Epithelial cell of esophagus (primary cell): ENCODE measurements at regions not wholly inside any gene's neighbourhood (a gene's known extent, or its start where the extent isn't known, plus 50 kb on each side); places are given as distances from the start of the nearest gene placed in this dataset.

Experiments used
- DNase-seq: peaks from one replicate; pipeline ENCODE4 v3.0.0; 2010; ENCODE audit warnings: low read depth
- H3K4me3 ChIP-seq: 2 replicates; pipeline ENCODE4 v1.5.1; 2011; ENCODE audit warnings: mild to moderate bottlenecking, low read length, control low read depth
- TF ChIP-seq, protein P1 (sequence below): IDR thresholded peaks from 2 replicates; pipeline ENCODE4 v1.5.1; 2011; ENCODE audit warnings: low read depth, mild to moderate bottlenecking, low read length, control low read depth, inconsistent platforms; ENCODE audit not compliant: insufficient read depth; ENCODE audit errors: missing control alignments

DNA sequence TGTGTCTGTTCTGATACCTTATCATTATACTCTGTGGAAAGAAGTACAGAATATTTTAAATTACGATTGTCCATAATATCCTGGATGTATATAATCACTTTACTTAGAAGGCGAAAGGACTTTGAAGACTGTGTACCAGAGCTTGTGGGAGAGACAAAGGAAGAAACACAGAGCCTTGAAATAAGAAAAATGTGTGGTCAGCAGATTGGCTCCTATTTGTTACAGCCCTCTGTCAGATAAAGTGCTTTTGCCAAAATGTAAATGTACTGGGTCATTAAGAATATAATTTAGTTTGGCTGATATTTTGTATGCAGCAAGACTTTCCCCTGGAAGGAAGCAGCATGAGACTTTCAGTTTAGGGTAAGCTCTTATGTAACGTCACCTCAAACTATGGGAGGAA is 443.1 kb downstream of the CCDC85A start:
- no peak for DNase-seq
- H3K4me3 ChIP-seq: no peak overlapping the region
- TF ChIP-seq, protein P1, sequence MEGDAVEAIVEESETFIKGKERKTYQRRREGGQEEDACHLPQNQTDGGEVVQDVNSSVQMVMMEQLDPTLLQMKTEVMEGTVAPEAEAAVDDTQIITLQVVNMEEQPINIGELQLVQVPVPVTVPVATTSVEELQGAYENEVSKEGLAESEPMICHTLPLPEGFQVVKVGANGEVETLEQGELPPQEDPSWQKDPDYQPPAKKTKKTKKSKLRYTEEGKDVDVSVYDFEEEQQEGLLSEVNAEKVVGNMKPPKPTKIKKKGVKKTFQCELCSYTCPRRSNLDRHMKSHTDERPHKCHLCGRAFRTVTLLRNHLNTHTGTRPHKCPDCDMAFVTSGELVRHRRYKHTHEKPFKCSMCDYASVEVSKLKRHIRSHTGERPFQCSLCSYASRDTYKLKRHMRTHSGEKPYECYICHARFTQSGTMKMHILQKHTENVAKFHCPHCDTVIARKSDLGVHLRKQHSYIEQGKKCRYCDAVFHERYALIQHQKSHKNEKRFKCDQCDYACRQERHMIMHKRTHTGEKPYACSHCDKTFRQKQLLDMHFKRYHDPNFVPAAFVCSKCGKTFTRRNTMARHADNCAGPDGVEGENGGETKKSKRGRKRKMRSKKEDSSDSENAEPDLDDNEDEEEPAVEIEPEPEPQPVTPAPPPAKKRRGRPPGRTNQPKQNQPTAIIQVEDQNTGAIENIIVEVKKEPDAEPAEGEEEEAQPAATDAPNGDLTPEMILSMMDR: no peak

DNA sequence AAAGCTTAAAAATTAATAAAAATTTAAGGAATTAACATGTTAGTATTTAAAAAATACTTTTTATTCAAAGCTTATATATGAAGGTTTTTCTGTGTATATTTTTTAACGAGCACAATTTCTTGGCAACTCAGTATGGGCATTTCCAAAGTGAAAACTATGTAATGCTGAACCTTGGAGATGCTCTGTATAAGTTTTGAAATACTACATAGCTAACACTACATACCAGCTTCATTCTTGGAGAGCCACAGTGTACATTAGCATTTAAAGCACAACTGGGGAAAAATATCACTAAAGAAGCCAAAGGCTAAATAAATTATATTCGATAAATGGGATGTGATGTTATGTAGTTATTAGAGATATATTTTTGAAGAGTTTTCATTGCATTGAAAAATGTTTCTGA is 446.5 kb downstream of the CCDC85A start:
- TF ChIP-seq, protein P1: no peak
- no peak overlapping the region for H3K4me3 ChIP-seq
- DNase-seq: no peak

DNA sequence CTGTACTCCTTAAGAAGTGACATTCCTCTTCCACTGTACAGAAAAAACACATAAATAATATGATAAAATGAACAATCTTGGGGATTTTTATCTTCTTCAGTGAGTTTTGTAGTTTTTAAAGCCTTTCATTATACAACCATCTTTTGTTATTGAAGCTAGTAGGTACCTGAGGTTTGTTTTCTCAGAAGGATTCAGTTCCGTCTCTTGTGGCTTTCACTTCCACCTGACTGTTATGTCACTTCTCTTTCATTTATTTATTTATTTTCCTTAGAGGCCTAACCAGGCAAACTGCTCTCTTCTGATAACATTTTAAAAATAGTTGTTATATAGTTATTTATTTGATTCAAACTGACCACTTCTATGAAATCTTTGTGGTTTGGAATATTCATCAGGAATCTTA is 464.2 kb downstream of the CCDC85A start:
- TF ChIP-seq, protein P1: no peak
- no peak overlapping the region for H3K4me3 ChIP-seq
- no peak for DNase-seq

DNA sequence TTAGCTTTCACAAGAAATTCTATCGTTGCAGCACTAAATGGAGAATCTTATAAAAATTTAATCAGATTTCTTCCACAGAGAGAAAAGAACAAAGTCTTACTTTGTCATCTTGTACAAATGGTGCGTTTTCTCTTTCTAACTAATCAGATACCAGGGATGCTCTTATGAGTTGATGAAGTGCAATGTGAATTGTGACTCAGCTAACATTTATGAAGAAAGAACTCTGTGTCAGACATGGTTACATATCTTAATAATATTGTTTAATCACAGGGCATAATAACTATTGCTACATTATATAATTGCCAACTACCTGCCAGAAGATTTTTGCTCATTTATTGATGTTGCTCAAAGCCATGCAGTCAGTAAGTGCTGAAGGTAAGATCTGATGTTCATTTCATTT is 465.0 kb downstream of the CCDC85A start:
- TF ChIP-seq, protein P1: no peak
- no peak overlapping the region for H3K4me3 ChIP-seq
- no peak for DNase-seq

DNA sequence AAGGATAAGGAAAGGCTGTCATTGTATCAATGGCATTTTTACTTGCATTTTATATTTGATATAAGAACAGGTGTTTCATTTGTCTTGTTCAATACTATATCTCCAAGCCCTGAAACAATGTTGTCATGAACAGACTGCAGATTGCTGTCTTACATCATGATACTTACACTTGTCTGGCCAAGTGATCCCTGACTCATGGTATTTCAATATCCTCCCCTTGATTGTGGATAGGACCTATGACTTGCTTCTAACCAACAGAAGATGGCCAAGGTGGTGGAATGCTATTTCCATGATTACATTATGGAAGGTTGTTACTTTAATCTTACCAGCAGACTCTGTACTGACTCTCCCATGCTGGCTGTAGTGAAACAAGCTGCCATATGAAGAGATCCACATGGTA is 471.1 kb downstream of the CCDC85A start:
- DNase-seq: no peak
- no peak overlapping the region for H3K4me3 ChIP-seq
- TF ChIP-seq, protein P1: no peak

DNA sequence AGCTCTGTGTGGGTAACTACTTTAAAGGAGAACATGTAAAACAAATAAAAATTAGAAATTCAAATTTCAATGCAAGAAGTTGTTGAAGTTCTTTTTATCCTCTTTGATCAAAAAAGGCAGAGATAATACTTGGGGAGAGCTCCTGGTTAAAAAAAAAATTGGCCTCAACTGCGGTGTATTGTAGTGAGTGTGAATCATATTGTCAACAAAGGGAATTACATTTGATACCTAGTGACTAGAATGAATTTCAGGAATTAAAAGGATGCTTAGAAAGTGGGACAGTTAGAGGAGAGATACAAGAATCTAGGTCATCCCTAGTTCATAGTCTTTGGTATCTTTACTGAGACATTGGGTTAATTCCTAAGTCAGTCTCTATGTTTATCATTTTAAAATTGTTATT is 473.0 kb downstream of the CCDC85A start:
- DNase-seq: no peak
- no peak overlapping the region for H3K4me3 ChIP-seq
- TF ChIP-seq, protein P1: no peak

DNA sequence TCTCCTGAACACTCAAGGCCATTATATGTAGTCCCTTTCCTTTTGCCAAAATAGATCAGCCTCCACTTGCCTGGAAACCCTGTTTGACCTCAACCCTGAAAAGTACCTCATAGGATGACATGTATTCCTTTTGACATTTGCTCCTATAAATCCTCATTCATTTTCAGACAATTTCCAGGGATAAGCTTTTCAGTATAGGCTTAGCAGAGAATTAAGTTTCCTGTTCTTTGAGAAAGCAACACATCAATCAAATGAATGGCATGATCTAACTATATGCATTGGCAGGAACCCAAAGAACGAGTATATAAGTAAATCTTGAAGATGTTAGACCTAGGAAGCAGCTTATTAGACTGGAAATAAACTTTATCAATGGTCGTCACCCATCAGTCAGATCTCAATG is 483.0 kb downstream of the CCDC85A start:
- H3K4me3 ChIP-seq: no peak overlapping the region
- DNase-seq: no peak
- TF ChIP-seq, protein P1: no peak
